WI38 (cell line): ENCODE measurements at regions not wholly inside any gene's neighbourhood (a gene's known extent, or its start where the extent isn't known, plus 50 kb on each side); places are given as distances from the start of the nearest gene placed in this dataset.

ENCODE experiments used
- H3K4me3 ChIP-seq: 2 replicates; pipeline ENCODE4 v1.5.1; 2011; ENCODE audit warnings: low read depth, mild to moderate bottlenecking, control low read depth, low read length
- TF ChIP-seq, protein P1 (sequence below): IDR thresholded peaks from 2 replicates; pipeline ENCODE4 v1.5.1; 2012; ENCODE audit warnings: low read depth, mild to moderate bottlenecking, control low read depth, low read length

DNA sequence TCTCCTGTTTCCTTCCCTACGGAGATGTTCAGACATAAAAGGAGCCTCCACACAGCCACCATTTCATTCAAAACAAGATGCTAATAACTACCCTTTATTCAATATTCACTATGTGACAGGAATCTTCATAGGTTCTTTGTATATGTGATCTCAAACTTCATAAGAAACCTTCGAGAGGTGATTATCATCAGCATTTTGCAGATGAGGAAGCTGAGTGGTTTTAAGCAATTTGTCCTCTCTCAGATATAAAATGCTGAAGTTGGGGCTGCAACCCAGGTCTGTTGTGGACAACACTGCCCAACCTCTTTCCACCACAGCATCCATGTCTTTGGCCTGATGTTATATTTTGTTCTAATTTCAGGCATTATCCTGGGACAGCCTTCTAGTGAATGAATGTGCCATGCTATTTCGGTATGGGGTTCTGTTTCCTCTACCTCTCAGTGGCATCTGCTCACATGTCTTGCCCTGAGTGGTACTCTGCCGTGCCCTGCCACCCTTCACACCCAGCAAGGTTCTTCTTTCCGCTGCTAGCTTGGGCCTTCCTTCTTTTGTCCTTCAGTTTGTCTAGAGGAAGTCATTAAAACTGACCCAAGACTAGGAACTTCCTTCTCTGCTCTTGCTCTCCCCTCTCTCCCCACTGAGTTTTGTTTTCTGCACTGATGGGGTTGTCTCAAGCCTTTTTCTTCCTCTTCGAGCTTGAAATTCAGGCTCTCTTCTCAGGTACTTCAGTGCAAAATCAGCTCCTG, 300.9 kb upstream of the PRDM1 start:
- TF ChIP-seq, protein P1, sequence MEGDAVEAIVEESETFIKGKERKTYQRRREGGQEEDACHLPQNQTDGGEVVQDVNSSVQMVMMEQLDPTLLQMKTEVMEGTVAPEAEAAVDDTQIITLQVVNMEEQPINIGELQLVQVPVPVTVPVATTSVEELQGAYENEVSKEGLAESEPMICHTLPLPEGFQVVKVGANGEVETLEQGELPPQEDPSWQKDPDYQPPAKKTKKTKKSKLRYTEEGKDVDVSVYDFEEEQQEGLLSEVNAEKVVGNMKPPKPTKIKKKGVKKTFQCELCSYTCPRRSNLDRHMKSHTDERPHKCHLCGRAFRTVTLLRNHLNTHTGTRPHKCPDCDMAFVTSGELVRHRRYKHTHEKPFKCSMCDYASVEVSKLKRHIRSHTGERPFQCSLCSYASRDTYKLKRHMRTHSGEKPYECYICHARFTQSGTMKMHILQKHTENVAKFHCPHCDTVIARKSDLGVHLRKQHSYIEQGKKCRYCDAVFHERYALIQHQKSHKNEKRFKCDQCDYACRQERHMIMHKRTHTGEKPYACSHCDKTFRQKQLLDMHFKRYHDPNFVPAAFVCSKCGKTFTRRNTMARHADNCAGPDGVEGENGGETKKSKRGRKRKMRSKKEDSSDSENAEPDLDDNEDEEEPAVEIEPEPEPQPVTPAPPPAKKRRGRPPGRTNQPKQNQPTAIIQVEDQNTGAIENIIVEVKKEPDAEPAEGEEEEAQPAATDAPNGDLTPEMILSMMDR, result no peak
- no peak overlapping the region for H3K4me3 ChIP-seq

GRCh38 chr6:105784179-105784578, 302.0 kb upstream of the PRDM1 start:
- no peak overlapping the region for H3K4me3 ChIP-seq

GRCh38 chr6:105783333-105783935, 302.7 kb upstream of the PRDM1 start:
- TF ChIP-seq, protein P1, result no peak
- no peak overlapping the region for H3K4me3 ChIP-seq

More at GRCh38 chr6:105784179-105784578, 302.0 kb upstream of the PRDM1 start:
- TF ChIP-seq, protein P1, result no peak

DNA sequence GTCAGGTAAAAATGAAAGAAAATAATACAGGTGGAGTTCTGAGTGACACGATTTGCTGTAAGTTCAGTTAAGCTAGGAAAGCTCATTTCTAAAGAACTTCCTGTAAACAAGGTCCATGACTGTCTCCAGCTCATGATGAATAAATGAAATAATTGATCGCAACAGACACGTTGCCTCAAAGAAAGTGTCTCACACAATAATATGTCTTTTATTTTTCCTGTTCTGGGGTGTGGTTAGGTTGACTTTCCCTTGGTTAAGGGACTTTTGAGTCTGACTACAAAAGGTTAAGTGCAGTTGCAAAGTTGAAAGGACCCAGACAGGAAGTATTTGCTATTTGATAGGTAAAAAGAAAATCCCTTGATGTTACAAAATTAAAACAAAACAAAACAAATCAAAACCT, 304.2 kb upstream of the PRDM1 start:
- TF ChIP-seq, protein P1, result no peak
- H3K4me3 ChIP-seq, result no peak overlapping the region

DNA sequence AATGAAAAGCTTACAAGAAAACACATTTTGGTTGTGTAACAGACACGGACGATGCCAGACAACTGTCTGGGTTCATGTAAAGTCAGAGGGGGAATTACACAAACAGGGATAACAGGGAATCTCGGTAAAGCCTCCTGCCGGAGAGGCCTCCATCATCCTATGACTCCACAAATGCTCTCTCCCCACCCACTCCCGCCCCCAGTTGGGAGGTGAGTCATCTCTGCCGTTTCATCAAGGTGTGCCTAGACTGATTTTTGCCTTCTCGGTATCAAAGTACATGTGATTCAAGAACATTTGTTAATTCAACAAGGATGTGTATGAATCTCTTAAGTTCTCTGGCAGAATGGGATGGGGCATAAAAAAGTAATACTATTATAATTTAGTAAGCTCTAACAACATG, 304.9 kb upstream of the PRDM1 start:
- no peak overlapping the region for H3K4me3 ChIP-seq
- TF ChIP-seq, protein P1, result no peak

DNA sequence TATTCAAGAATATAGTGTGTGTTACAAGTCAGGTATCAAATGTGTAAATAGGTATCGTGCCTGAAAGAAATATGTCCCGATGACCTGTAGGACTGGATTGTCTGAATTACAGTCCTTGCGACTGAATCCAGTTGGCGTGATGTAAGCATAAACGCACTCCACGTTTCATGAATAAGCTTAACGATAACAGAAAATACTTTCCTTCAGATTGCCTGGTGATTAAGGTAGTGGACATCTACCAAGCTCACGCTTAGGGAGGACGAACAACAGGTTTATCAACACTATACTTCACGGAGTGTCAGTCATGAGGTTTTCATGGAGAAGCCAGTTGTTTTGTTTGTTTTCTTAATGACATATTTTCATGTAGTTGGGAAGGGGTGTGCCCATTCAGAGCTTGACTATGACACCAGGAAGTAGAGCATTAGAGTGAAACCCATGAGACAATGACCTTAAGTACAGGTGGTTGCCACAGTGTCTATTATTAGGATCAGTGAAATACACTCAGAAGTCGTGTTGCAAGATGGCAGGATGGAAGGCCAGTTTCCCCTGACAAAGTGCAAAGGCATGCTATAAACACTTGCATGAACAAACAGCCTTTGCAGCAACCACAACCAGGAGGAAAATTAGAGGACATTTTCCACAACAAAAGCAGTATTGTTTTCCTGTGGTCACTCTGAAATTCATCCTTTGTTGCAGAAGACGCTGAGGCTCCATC, 305.8 kb upstream of the PRDM1 start:
- TF ChIP-seq, protein P1, result no peak

GRCh38 chr6:105779110-105779509, 307.0 kb upstream of the PRDM1 start:
- TF ChIP-seq, protein P1, result no peak
- no peak overlapping the region for H3K4me3 ChIP-seq

More for the DNA sequence above, 305.8 kb upstream of the PRDM1 start:
- H3K4me3 ChIP-seq, result no peak overlapping the region
